Chondrocyte (in vitro differentiated cells): ENCODE measurements at regions not wholly inside any gene's neighbourhood (a gene's known extent, or its start where the extent isn't known, plus 50 kb on each side); places are given as distances from the start of the nearest gene placed in this dataset.
"Not testable (repeated sequence)": the region's sequence is repeated elsewhere in the genome, so short reads cannot be mapped to it uniquely, and the experiment has no call there.

Experiments used
- DNase-seq: peaks from one replicate; pipeline ENCODE4 v3.0.0; 2021; ENCODE audit warnings: mixed read lengths, low spot score
- H3K27ac Mint-ChIP-seq: one replicate; pipeline ENCODE4 v1.8.0; 2021; ENCODE audit warnings: mild to moderate bottlenecking, moderate library complexity, mixed read lengths; ENCODE audit not compliant: unreplicated experiment
- H3K27me3 Mint-ChIP-seq: 2 replicates; pipeline ENCODE4 v1.8.0; 2021; ENCODE audit warnings: low read depth, mixed read lengths
- H3K36me3 Mint-ChIP-seq: 2 replicates; pipeline ENCODE4 v1.8.0; 2021; ENCODE audit warnings: low read depth, mixed read lengths
- H3K4me1 Mint-ChIP-seq: 2 replicates; pipeline ENCODE4 v1.8.0; 2021; ENCODE audit warnings: low read depth, mild to moderate bottlenecking, mixed read lengths
- H3K4me3 Mint-ChIP-seq: one replicate; pipeline ENCODE4 v1.8.0; 2021; ENCODE audit warnings: mild to moderate bottlenecking, moderate library complexity, mixed read lengths; ENCODE audit not compliant: unreplicated experiment
- H3K9me3 Mint-ChIP-seq: 2 replicates; pipeline ENCODE4 v1.8.0; 2021; ENCODE audit warnings: low read depth, mixed read lengths
- CTCF ChIP-seq: fragments of 200-600 bp; sonication (generic); IDR thresholded peaks from 2 replicates; pipeline ENCODE4 v1.5.0; 2021; ENCODE audit warnings: antibody characterized with exemption, mild to moderate bottlenecking, moderate library complexity

- Mint-ChIP-seq H3K4me1 (peaks cover 3% of the 10 kb centered on the region), H3K27ac (no peak overlapping the region), H3K27me3 (no peaks in the 10 kb centered on the region), H3K36me3 (peaks cover 9% of the 10 kb centered on the region), H3K9me3 (no peaks in the 10 kb centered on the region), H3K4me3 (no peak overlapping the region)
- DNase-seq, result no peak
- no peak for TF ChIP-seq CTCF
Observed at GRCh38 chr3:51588724-51589123, 50.2 kb downstream of the RAD54L2 start.

- peaks cover 15% of the 10 kb centered on the region for H3K36me3 Mint-ChIP-seq
- no peaks in the 10 kb centered on the region for H3K9me3 Mint-ChIP-seq
- TF ChIP-seq CTCF, result no peak
- H3K4me1 Mint-ChIP-seq, result peaks cover 3% of the 10 kb centered on the region
- H3K27ac Mint-ChIP-seq, result no peak overlapping the region
- H3K4me3 Mint-ChIP-seq, result no peak overlapping the region
- no peak for DNase-seq
- no peaks in the 10 kb centered on the region for H3K27me3 Mint-ChIP-seq
Observed at GRCh38 chr3:51591231-51591630, 52.7 kb downstream of the RAD54L2 start.

- H3K9me3 Mint-ChIP-seq, result no peaks in the 10 kb centered on the region
- H3K4me3 Mint-ChIP-seq, result no peak overlapping the region
- peaks cover 3% of the 10 kb centered on the region for H3K4me1 Mint-ChIP-seq
- no peak for TF ChIP-seq CTCF
- no peaks in the 10 kb centered on the region for H3K27me3 Mint-ChIP-seq
- H3K27ac Mint-ChIP-seq, result no peak overlapping the region
- DNase-seq, result no peak
- peaks cover 15% of the 10 kb centered on the region for H3K36me3 Mint-ChIP-seq
Observed at GRCh38 chr3:51593697-51594096, 55.2 kb downstream of the RAD54L2 start.

- not testable (repeated sequence) for H3K36me3 Mint-ChIP-seq, H3K27ac Mint-ChIP-seq, DNase-seq, H3K9me3 Mint-ChIP-seq, H3K27me3 Mint-ChIP-seq, H3K4me1 Mint-ChIP-seq, H3K4me3 Mint-ChIP-seq
Observed at GRCh38 chr3:51599638-51600037, 61.1 kb downstream of the RAD54L2 start.

GRCh38 chr3:51604212-51604611 lies 65.7 kb downstream of the RAD54L2 start:
- H3K4me3 Mint-ChIP-seq, result no peak overlapping the region
- DNase-seq, result no peak
- no peak overlapping the region for H3K27ac Mint-ChIP-seq
- H3K36me3 Mint-ChIP-seq, result no peaks in the 10 kb centered on the region
- H3K27me3 Mint-ChIP-seq, result no peaks in the 10 kb centered on the region
- no peaks in the 10 kb centered on the region for H3K4me1 Mint-ChIP-seq
- TF ChIP-seq CTCF, result no peak
- H3K9me3 Mint-ChIP-seq, result no peaks in the 10 kb centered on the region

GRCh38 chr3:51605938-51606337 lies 65.1 kb upstream of the TEX264 start:
- Mint-ChIP-seq H3K27ac (no peak overlapping the region), H3K4me1 (peaks cover 8% of the 10 kb centered on the region), H3K9me3 (no peaks in the 10 kb centered on the region), H3K4me3 (no peak overlapping the region), H3K27me3 (no peaks in the 10 kb centered on the region), H3K36me3 (no peaks in the 10 kb centered on the region)
- TF ChIP-seq CTCF, result no peak
- no peak for DNase-seq

- H3K27me3 Mint-ChIP-seq, H3K9me3 Mint-ChIP-seq, DNase-seq, H3K36me3 Mint-ChIP-seq, H3K27ac Mint-ChIP-seq, H3K4me3 Mint-ChIP-seq: not testable (repeated sequence)
- peaks cover 11% of the 10 kb centered on the region for H3K4me1 Mint-ChIP-seq
Observed at GRCh38 chr3:51606871-51607270, 64.2 kb upstream of the TEX264 start.

GRCh38 chr3:51607591-51608325 lies 63.3 kb upstream of the TEX264 start:
- not testable (repeated sequence) for H3K9me3 Mint-ChIP-seq, H3K27ac Mint-ChIP-seq, H3K36me3 Mint-ChIP-seq, H3K27me3 Mint-ChIP-seq, H3K4me3 Mint-ChIP-seq, DNase-seq
- H3K4me1 Mint-ChIP-seq, result peaks cover 11% of the 10 kb centered on the region
